GM12865 (cell line): ENCODE measurements at regions not wholly inside any gene's neighbourhood (a gene's known extent, or its start where the extent isn't known, plus 50 kb on each side); places are given as distances from the start of the nearest gene placed in this dataset.

Source experiments
- DNase-seq: peaks from one replicate; pipeline ENCODE4 v3.0.0; 2010; ENCODE audit warnings: low read depth
- H3K4me3 ChIP-seq: 2 replicates; pipeline ENCODE4 v1.5.1; 2011; ENCODE audit warnings: mild to moderate bottlenecking, low read depth, low read length, control low read depth
- TF ChIP-seq, protein P1 (sequence below): IDR thresholded peaks from 2 replicates; pipeline ENCODE4 v1.5.1; 2011; ENCODE audit warnings: low read length, control low read depth, low read depth, inconsistent platforms; ENCODE audit not compliant: insufficient read depth; ENCODE audit errors: missing control alignments

DNA sequence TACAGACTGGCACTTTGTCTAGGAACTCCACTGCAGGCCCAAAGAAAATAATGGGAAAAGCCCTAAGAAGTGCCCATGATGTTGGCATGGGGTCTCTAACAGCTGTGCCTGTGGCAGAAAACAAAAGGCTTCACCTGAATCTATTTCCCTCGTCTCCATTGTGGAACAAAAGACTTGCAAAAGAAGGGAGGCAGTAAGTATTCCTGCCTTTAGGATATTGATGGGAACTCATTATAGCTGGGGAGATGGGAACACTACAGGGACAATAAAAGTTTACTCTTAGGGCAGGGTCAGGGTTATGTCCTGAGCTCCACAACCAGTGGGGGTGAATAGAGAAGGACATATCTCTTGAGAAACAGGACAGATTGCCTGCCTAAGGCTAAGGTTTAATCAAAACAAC, 930.6 kb upstream of the EPHA6 start:
- DNase-seq, result no peak
- no peak overlapping the region for H3K4me3 ChIP-seq
- TF ChIP-seq, protein P1, sequence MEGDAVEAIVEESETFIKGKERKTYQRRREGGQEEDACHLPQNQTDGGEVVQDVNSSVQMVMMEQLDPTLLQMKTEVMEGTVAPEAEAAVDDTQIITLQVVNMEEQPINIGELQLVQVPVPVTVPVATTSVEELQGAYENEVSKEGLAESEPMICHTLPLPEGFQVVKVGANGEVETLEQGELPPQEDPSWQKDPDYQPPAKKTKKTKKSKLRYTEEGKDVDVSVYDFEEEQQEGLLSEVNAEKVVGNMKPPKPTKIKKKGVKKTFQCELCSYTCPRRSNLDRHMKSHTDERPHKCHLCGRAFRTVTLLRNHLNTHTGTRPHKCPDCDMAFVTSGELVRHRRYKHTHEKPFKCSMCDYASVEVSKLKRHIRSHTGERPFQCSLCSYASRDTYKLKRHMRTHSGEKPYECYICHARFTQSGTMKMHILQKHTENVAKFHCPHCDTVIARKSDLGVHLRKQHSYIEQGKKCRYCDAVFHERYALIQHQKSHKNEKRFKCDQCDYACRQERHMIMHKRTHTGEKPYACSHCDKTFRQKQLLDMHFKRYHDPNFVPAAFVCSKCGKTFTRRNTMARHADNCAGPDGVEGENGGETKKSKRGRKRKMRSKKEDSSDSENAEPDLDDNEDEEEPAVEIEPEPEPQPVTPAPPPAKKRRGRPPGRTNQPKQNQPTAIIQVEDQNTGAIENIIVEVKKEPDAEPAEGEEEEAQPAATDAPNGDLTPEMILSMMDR, result no peak

DNA sequence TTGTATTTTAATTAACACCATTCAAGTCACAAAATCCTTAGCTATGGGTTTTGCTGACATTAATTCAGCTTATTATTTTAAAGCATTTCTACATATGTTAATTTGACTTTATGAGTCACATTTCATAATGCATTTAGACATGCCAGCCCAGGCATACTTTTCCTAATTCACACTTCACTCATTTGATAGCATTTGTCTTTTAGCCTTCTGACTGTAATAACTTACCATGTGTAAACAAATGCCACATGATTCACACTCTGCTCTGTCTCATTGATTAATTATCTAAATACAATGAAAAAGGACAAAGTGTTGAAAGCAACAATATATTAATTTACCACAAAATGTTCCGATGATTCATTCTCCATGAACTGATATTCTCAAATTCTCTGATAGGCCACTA, 927.8 kb upstream of the EPHA6 start:
- H3K4me3 ChIP-seq, result no peak overlapping the region
- TF ChIP-seq, protein P1, result no peak
- DNase-seq, result no peak

DNA sequence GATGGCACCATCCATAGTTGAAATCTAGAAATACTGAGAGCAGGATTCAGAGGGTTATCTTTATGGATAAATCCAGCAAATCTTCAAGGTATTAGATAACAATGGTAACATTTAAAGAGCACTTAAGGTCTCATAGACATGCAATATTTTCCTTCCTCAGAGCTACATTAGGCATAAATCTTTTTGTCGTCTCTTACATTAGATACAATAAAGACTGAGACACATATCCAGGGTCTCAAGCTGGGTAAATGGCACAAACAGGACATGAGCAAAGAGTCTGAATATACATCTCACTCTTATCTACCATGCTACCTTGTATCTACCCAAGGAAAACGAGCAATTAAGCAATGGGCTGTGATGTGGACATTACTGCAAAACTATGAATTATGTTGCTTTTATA, 927.3 kb upstream of the EPHA6 start:
- TF ChIP-seq, protein P1, result no peak
- H3K4me3 ChIP-seq, result no peak overlapping the region
- no peak for DNase-seq

DNA sequence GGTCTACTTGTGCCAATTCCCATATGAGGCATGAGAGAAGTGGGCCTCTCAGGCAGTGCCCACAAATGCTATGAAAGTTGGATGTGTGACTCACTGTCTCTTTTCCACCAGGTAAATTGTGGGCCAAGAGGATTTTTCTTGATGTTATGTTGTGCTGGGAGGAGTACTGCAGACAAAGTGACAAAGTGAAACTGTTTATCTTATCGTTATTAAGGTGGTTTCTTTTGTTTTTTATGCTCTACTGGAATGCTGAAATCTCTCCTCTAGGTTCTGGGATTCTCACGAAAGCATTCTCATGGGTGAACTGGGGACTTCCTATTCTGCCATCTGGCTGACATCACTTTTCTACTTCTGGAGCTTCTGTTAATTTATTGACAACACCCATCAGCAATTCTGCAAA, 919.6 kb upstream of the EPHA6 start:
- no peak overlapping the region for H3K4me3 ChIP-seq
- no peak for DNase-seq
- TF ChIP-seq, protein P1, result no peak

DNA sequence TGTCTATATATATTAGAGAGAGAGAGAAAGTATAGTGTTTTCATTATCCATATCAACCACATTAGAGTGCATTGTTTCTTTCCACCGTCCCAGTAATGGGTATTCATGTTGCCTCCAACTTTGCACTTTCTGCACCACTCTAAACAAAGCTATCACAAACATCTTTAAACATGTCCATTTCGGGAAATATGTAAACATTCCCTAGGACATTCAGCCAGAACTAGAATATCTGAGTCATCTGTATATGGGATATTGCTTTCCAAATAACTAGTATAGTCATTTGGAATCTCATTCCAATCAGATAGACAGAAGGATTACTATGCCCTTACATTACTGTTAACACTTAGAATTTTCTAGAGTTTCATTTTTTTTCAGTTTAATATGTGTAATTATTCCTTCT, 914.9 kb upstream of the EPHA6 start:
- DNase-seq, result no peak
- no peak overlapping the region for H3K4me3 ChIP-seq
- TF ChIP-seq, protein P1, result no peak

DNA sequence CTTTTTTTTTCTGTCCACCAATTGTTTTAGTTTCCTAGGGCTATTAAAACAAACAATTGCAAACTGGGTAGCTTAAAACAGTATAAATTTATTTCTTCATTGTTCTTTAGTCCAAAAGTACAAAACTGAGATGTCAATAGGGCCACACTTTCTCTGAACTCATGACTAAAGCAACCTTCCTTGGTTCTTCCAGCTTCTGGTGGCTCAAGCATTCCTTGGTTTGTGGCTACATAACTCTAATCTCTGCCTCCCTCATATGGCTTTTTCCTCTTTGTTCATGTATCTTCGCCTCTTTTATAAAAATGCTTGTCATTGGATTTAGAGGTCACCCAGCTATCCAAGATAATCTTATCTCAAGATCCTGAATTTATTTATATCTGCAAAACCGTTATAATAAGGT, 914.5 kb upstream of the EPHA6 start:
- no peak overlapping the region for H3K4me3 ChIP-seq
- TF ChIP-seq, protein P1, result no peak
- DNase-seq, result no peak

DNA sequence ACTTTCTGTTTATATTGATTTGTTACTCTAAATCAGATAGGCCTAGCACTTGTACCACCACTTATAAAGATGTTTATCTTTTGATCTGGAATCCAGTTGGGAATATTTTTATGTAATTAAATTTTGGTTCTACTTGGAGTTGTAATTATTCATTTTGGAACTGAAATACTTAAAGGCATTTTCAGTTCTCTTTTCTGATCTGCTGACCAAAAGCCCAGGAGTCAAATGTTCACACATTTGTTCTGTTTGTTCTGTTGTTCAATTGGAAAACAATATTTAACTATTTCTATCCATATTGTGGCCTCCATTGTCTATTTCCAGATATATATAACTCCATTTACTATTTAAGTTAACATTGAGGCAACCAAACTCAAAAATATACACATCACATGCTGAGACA, 912.4 kb upstream of the EPHA6 start:
- H3K4me3 ChIP-seq, result no peak overlapping the region
- no peak for DNase-seq
- TF ChIP-seq, protein P1, result no peak
